Panc1 (cell line): ENCODE measurements at regions not wholly inside any gene's neighbourhood (a gene's known extent, or its start where the extent isn't known, plus 50 kb on each side); places are given as distances from the start of the nearest gene placed in this dataset.

Experiments used
- ATAC-seq: fragments of 200-7000 bp; cut with Tn5 transposase; 2 replicates; pipeline ENCODE4 v1.9.1; 2020; ENCODE audit warnings: mild to moderate bottlenecking, moderate library complexity
- BruUV-seq: library from RNA; stranded (reverse); fragments of 400-500 nt; replicated peaks from 2 replicates; lab custom pipeline; 2021; lab: Mats Ljungman, UMichigan
- CTCF ChIA-PET: fragments of 300-600 bp; sonication (Branson Sonifier 250); formaldehyde crosslinking; loops from one replicate; lab custom pipeline; 2022; ENCODE audit warnings: antibody characterized with exemption; lab: Charles Lee
- POLR2A ChIA-PET: fragments of 300-600 bp; sonication (Branson Sonifier 250); formaldehyde crosslinking; loops from one replicate; lab custom pipeline; 2022; ENCODE audit warnings: antibody characterized with exemption; lab: Charles Lee
- DNase-seq: peaks from one replicate; pipeline ENCODE4 v3.0.0-alpha.2; 2010; ENCODE audit warnings: low read depth, low spot score
- H3K27ac ChIP-seq: 2 replicates; pipeline ENCODE4 v1.5.1; 2011; ENCODE audit warnings: mild to moderate bottlenecking, low read length, inconsistent platforms
- H3K27me3 ChIP-seq: fragments of 200-500 bp; sonication (Bioruptor generic); 2 replicates; pipeline ENCODE4 v1.6.0; 2014; ENCODE audit warnings: low read length, inconsistent platforms; ENCODE audit not compliant: control insufficient read depth, insufficient read depth
- H3K36me3 ChIP-seq: fragments of 200-500 bp; sonication (Bioruptor generic); 2 replicates; pipeline ENCODE4 v1.5.1; 2014; ENCODE audit warnings: inconsistent platforms, mild to moderate bottlenecking, low read length, moderate library complexity; ENCODE audit not compliant: control insufficient read depth, insufficient read depth
- H3K4me1 ChIP-seq: 2 replicates; pipeline ENCODE4 v1.5.1; 2011; ENCODE audit warnings: inconsistent platforms, mild to moderate bottlenecking, low read length, moderate library complexity; ENCODE audit not compliant: control insufficient read depth, insufficient read depth
- H3K4me3 ChIP-seq, 2 experiments: 2 replicates each; pipeline ENCODE4 v1.5.1; 2011 to 2012; ENCODE audit warnings: low read depth in 2 of 2, low read length in 2 of 2, mild to moderate bottlenecking in 2 of 2, inconsistent platforms in 1 of 2, moderate library complexity in 1 of 2
- H3K9me3 ChIP-seq: fragments of 200-500 bp; sonication (Bioruptor generic); 2 replicates; pipeline ENCODE4 v1.5.1; 2014; ENCODE audit warnings: low read depth, mild to moderate bottlenecking, inconsistent platforms, low read length, moderate library complexity; ENCODE audit not compliant: control insufficient read depth, insufficient read depth
- CTCF ChIP-seq: fragments of 450-650 bp; IDR thresholded peaks from 2 replicates; pipeline ENCODE4 v1.5.1; 2017; ENCODE audit warnings: mild to moderate bottlenecking
- POLR2AphosphoS5 ChIP-seq: IDR thresholded peaks from 2 replicates; pipeline ENCODE4 v1.6.1; 2012; ENCODE audit warnings: mild to moderate bottlenecking, low read depth, low read length, moderate library complexity
- REST ChIP-seq, 2 experiments: IDR thresholded peaks; 2 replicates each; pipeline ENCODE4 v1.6.1; 2011 to 2012; ENCODE audit warnings: low read depth in 2 of 2, control low read depth in 1 of 2, low read length in 1 of 2, mild to moderate bottlenecking in 1 of 2, moderate library complexity in 1 of 2; ENCODE audit not compliant: insufficient read depth in 1 of 2
- SIN3A ChIP-seq: IDR thresholded peaks from 2 replicates; pipeline ENCODE4 v1.6.1; 2012; ENCODE audit warnings: low read depth, mild to moderate bottlenecking, low read length, moderate library complexity, borderline replicate concordance; ENCODE audit not compliant: insufficient read depth
- TCF7L2 ChIP-seq: IDR thresholded peaks from 2 replicates; pipeline ENCODE4 v1.6.1; 2011; ENCODE audit warnings: mild to moderate bottlenecking, low read depth, low read length, inconsistent platforms
- in situ Hi-C: cut with HindIII; loops from 2 replicates; pipeline ENCODE4 v1.10.0; 2016; ENCODE audit warnings: low sequenced_read_pairs, low pct_unique_long_range_greater_than_20kb
- intact Hi-C: fragments of 100-400 bp; cut with micrococcal nuclease; formaldehyde crosslinking; loops from one replicate; pipeline ENCODE4 v1.10.0; 2022; ENCODE audit not compliant: unreplicated experiment

DNA sequence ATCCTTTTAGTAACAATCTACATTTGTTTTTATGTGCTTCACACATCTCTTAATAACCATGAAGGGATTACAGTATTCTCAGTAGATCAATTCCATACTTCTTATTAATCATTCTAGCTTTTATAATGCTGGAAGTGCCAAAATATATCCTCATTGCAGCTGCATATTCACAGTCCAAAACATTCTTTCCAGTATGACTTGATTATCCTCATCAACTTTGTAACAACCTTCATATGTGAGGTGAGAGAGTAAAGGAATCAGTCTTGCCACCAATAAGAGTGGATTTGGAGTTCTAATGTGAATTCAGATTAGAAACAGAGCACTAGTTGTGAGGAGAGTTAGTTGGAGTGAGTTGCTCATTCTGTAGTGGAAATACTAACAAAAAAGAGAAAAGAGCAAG lies 208.0 kb upstream of the SPRY2 start:
- H3K4me1 ChIP-seq = no peaks in the 10 kb centered on the region
- DNase-seq = no peak
- H3K36me3 ChIP-seq = no peaks in the 10 kb centered on the region
- TF ChIP-seq POLR2AphosphoS5 (no peak), REST (IDR thresholded peaks at IDR 0.05; ENCODE audit: insufficient read depth in 1 of 2, low read depth in 2 of 2, low read length in 1 of 2) (no peak), SIN3A (no peak), TCF7L2 (no peak), CTCF (no peak)
- POLR2A ChIA-PET = no interaction called here
- no peak for ATAC-seq
- CTCF ChIA-PET = no interaction called here
- no TSS peak for BruUV-seq
- no peaks in the 10 kb centered on the region for H3K27me3 ChIP-seq
- H3K27ac ChIP-seq = no peak overlapping the region
- H3K9me3 ChIP-seq = no peaks in the 10 kb centered on the region
- no peak overlapping the region for H3K4me3 ChIP-seq
- in situ Hi-C loops = no loop called here
- intact Hi-C loops = no loop called here

DNA sequence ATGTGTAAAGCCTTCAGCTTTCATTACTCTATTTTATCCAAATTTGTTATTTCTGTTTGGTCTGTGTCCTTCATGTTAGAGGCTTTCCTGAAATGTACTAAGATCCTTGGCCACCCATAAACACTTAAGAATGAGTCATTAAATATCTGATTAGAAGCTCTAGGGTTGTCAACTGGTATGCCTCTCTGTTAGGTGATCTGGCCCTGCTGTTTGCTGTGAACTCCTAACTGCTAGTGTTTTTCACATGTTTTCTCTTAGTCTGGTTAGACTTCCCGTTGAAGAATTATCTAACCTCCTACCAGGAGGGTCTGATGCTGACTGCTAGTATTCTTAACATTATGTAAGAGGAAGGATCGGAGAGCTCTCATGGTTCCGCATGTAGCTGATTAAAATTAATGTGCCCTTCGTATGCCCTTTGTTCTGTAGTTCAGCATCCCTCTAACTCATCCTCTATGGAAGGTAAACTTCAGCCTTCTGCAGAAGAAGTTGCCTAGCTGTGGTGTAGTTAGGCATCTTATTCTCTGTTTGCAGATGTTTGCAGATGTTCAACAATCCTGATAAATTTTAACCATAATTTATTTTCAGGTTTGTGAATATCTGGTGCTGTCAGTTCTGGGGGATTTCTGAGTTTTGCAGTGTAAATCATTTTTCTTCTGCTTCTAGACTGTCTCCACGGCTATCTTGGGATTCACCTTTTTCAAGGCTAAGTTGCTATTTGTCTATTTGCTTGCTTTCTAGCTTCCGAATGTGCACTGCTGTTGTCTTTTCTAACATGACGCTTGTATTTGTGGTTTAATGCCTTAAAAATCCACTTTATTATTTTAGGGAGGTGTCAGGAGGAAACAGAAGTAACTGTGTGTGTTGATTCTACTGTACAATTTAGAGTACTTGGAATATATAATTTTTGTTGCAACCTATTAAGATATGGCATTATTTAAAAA lies 207.2 kb upstream of the SPRY2 start:
- DNase-seq = no peak
- H3K4me3 ChIP-seq = no peak overlapping the region
- no peaks in the 10 kb centered on the region for H3K4me1 ChIP-seq
- no peaks in the 10 kb centered on the region for H3K36me3 ChIP-seq
- no peaks in the 10 kb centered on the region for H3K27me3 ChIP-seq
- CTCF ChIA-PET = no interaction called here
- ATAC-seq = no peak
- no peaks in the 10 kb centered on the region for H3K9me3 ChIP-seq
- POLR2A ChIA-PET = no interaction called here
- intact Hi-C loops (no loop called here), in situ Hi-C loops (no loop called here)
- no TSS peak for BruUV-seq
- no peak overlapping the region for H3K27ac ChIP-seq
- TF ChIP-seq REST (IDR thresholded peaks at IDR 0.05; ENCODE audit: insufficient read depth in 1 of 2, low read depth in 2 of 2, low read length in 1 of 2) (no peak), POLR2AphosphoS5 (no peak), SIN3A (no peak), CTCF (no peak)
